ENCODE measurements at regions not wholly inside any gene's neighbourhood (a gene's known extent, or its start where the extent isn't known, plus 50 kb on each side); places are given as distances from the start of the nearest gene placed in this dataset.

DNA sequence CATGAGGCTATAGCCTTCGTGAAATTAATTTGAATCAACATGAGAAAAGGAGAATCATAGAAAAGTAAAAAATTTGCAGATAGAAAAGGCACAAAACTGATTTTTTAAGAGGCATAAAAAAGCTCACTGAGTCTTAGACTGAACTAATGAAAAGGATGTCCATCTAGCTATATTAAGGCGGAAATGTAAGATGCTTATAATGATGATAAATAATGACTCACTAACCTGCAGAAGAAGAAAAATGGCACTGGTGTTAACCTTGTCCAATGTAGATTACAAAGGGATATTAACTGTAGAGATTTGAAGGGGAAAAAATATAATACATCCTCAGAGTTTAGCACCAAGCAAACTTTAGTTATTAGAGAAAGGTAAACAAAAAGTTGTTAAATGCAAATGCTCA is 1098.0 kb upstream of the DDX18 start:
- no peak for TF ChIP-seq EZH2 (IDR thresholded peaks at IDR 0.05; ENCODE audit: insufficient read depth, low read length)
- TF ChIP-seq, protein P1, sequence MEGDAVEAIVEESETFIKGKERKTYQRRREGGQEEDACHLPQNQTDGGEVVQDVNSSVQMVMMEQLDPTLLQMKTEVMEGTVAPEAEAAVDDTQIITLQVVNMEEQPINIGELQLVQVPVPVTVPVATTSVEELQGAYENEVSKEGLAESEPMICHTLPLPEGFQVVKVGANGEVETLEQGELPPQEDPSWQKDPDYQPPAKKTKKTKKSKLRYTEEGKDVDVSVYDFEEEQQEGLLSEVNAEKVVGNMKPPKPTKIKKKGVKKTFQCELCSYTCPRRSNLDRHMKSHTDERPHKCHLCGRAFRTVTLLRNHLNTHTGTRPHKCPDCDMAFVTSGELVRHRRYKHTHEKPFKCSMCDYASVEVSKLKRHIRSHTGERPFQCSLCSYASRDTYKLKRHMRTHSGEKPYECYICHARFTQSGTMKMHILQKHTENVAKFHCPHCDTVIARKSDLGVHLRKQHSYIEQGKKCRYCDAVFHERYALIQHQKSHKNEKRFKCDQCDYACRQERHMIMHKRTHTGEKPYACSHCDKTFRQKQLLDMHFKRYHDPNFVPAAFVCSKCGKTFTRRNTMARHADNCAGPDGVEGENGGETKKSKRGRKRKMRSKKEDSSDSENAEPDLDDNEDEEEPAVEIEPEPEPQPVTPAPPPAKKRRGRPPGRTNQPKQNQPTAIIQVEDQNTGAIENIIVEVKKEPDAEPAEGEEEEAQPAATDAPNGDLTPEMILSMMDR (IDR thresholded peaks at IDR 0.05; ENCODE audit: insufficient read depth, low read depth, low read length): no peak
- no peaks in the 10 kb centered on the region for H3K79me2 ChIP-seq (ENCODE audit: insufficient read depth, low read length)
- Mint-ChIP-seq H3K36me3 (ENCODE audit: low read depth, unreplicated experiment) (no peaks in the 10 kb centered on the region), H3K27me3 (ENCODE audit: low read depth, unreplicated experiment) (no peaks in the 10 kb centered on the region), H3K4me3 (ENCODE audit: unreplicated experiment) (no peak overlapping the region), H3K4me1 (ENCODE audit: low read depth, unreplicated experiment) (peaks cover 25% of the 10 kb centered on the region), H3K27ac (ENCODE audit: unreplicated experiment) (no peak overlapping the region), H3K9me3 (ENCODE audit: unreplicated experiment) (no peaks in the 10 kb centered on the region)
- H3K4me1 ChIP-seq (ENCODE audit: insufficient read depth, low read length): no peaks in the 10 kb centered on the region
- no peak overlapping the region for H3K9ac ChIP-seq (ENCODE audit: low read length)
- DNase-seq (ENCODE audit: low read depth): no peak
- no peaks in the 10 kb centered on the region for H3K27me3 ChIP-seq (ENCODE audit: insufficient read depth, low read length)
- no peaks in the 10 kb centered on the region for H3K9me3 ChIP-seq (ENCODE audit: insufficient read depth, low read depth, low read length)
- no peak overlapping the region for H3K4me3 ChIP-seq (ENCODE audit: insufficient read depth, low read depth, low read length)
- H4K20me1 ChIP-seq (ENCODE audit: insufficient read depth, low read length): no peaks in the 10 kb centered on the region
- no peak for FAIRE-seq
- H3K27ac ChIP-seq (ENCODE audit: low read depth, low read length): no peak overlapping the region
- H3K4me2 ChIP-seq (ENCODE audit: low read length): no peak overlapping the region
- no peaks in the 10 kb centered on the region for H3K36me3 ChIP-seq (ENCODE audit: insufficient read depth, low read length)
- no peak overlapping the region for H2AFZ ChIP-seq (ENCODE audit: low read depth, low read length)

DNA sequence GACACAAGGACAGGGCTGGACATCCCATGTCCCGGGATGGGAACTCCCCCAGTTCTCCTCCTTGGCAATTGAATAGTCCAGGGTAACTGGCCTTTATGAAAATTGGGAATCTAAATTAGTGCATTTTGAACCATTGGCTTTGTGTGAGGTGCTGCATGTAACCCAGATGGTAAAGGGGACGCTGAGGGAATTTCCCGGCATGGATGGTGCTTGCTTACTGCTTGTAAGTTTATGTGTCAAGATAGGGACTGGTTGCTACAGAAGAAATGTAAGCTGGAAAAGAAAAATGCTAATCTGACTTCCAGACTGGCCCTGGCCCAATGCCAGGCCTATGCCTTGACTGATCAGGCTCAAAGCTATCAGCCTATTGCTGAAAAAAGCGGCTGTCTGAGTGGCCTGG is 1096.7 kb upstream of the DDX18 start:
- Histone ChIP-seq H3K9ac (ENCODE audit: low read length) (no peak overlapping the region), H2AFZ (ENCODE audit: low read depth, low read length) (no peak overlapping the region), H3K4me1 (ENCODE audit: insufficient read depth, low read length) (no peaks in the 10 kb centered on the region), H3K36me3 (ENCODE audit: insufficient read depth, low read length) (no peaks in the 10 kb centered on the region), H3K4me3 (ENCODE audit: insufficient read depth, low read depth, low read length) (no peak overlapping the region), H3K79me2 (ENCODE audit: insufficient read depth, low read length) (no peaks in the 10 kb centered on the region), H3K9me3 (ENCODE audit: insufficient read depth, low read depth, low read length) (no peaks in the 10 kb centered on the region), H3K4me2 (ENCODE audit: low read length) (no peak overlapping the region), H3K27ac (ENCODE audit: low read depth, low read length) (no peak overlapping the region), H4K20me1 (ENCODE audit: insufficient read depth, low read length) (no peaks in the 10 kb centered on the region), H3K27me3 (ENCODE audit: insufficient read depth, low read length) (no peaks in the 10 kb centered on the region)
- TF ChIP-seq EZH2 (IDR thresholded peaks at IDR 0.05; ENCODE audit: insufficient read depth, low read length): no peak
- TF ChIP-seq, protein P1 (IDR thresholded peaks at IDR 0.05; ENCODE audit: insufficient read depth, low read depth, low read length): no peak
- Mint-ChIP-seq H3K27me3 (ENCODE audit: low read depth, unreplicated experiment) (no peaks in the 10 kb centered on the region), H3K27ac (ENCODE audit: unreplicated experiment) (no peak overlapping the region), H3K4me3 (ENCODE audit: unreplicated experiment) (no peak overlapping the region), H3K4me1 (ENCODE audit: low read depth, unreplicated experiment) (peaks cover 25% of the 10 kb centered on the region), H3K9me3 (ENCODE audit: unreplicated experiment) (no peaks in the 10 kb centered on the region), H3K36me3 (ENCODE audit: low read depth, unreplicated experiment) (no peaks in the 10 kb centered on the region)
- no peak for FAIRE-seq
- no peak for DNase-seq (ENCODE audit: low read depth)

DNA sequence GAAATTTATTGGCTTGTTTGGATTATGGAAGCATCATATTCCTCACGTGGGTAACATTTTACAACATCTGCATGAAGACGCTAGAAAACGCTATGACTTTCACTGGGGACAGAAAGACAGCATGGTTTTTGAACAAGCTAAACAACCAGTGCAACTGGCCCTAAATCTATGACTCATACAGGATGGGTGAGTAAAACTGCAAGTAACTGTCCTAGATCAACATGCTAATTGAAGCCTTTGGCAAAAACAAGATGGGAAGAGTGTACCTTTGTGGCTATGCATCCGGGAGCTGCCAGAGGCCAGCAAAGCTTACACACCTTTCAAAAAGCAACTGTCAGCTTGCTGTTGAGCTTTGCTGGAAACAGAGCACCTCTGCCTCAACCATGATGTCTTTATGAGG is 1096.0 kb upstream of the DDX18 start:
- no peaks in the 10 kb centered on the region for H4K20me1 ChIP-seq (ENCODE audit: insufficient read depth, low read length)
- H3K27me3 ChIP-seq (ENCODE audit: insufficient read depth, low read length): no peaks in the 10 kb centered on the region
- no peaks in the 10 kb centered on the region for H3K27me3 Mint-ChIP-seq (ENCODE audit: low read depth, unreplicated experiment)
- H3K4me3 ChIP-seq (ENCODE audit: insufficient read depth, low read depth, low read length): no peak overlapping the region
- H3K36me3 Mint-ChIP-seq (ENCODE audit: low read depth, unreplicated experiment): no peaks in the 10 kb centered on the region
- H3K79me2 ChIP-seq (ENCODE audit: insufficient read depth, low read length): no peaks in the 10 kb centered on the region
- no peak for TF ChIP-seq EZH2 (IDR thresholded peaks at IDR 0.05; ENCODE audit: insufficient read depth, low read length)
- TF ChIP-seq, protein P1 (IDR thresholded peaks at IDR 0.05; ENCODE audit: insufficient read depth, low read depth, low read length): no peak
- no peak overlapping the region for H2AFZ ChIP-seq (ENCODE audit: low read depth, low read length)
- H3K4me2 ChIP-seq (ENCODE audit: low read length): no peak overlapping the region
- H3K4me3 Mint-ChIP-seq (ENCODE audit: unreplicated experiment): no peak overlapping the region
- no peak for DNase-seq (ENCODE audit: low read depth)
- no peak overlapping the region for H3K27ac ChIP-seq (ENCODE audit: low read depth, low read length)
- H3K36me3 ChIP-seq (ENCODE audit: insufficient read depth, low read length): no peaks in the 10 kb centered on the region
- H3K27ac Mint-ChIP-seq (ENCODE audit: unreplicated experiment): peak overlapping the region; percentile 29
- H3K9me3 Mint-ChIP-seq (ENCODE audit: unreplicated experiment): no peaks in the 10 kb centered on the region
- H3K9ac ChIP-seq (ENCODE audit: low read length): no peak overlapping the region
- no peaks in the 10 kb centered on the region for H3K4me1 ChIP-seq (ENCODE audit: insufficient read depth, low read length)
- H3K4me1 Mint-ChIP-seq (ENCODE audit: low read depth, unreplicated experiment): peaks cover 25% of the 10 kb centered on the region
- no peaks in the 10 kb centered on the region for H3K9me3 ChIP-seq (ENCODE audit: insufficient read depth, low read depth, low read length)
- FAIRE-seq: no peak
